ENCODE measurements at regions not wholly inside any gene's neighbourhood (a gene's known extent, or its start where the extent isn't known, plus 50 kb on each side); places are given as distances from the start of the nearest gene placed in this dataset.

DNA sequence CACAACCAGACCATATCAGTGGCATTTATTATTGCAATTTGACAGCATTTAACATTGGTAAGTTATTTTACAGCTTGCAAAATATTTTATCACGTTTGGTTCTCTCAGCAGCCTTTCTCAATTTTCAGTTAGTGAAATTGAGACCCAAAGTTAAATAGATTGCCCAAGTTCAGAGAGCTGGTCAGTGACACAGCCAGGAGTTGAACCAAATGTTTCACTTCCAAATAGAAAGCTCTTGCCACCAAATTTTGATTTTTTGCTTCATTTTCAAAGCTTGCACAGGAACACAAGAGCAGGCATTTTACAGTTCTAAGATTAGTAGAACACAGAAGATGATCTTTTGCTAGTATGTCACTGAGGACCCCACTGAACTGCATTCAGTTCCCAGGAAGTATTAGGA, 271.5 kb upstream of the C9orf72 start:
- TF ChIP-seq, protein P1, sequence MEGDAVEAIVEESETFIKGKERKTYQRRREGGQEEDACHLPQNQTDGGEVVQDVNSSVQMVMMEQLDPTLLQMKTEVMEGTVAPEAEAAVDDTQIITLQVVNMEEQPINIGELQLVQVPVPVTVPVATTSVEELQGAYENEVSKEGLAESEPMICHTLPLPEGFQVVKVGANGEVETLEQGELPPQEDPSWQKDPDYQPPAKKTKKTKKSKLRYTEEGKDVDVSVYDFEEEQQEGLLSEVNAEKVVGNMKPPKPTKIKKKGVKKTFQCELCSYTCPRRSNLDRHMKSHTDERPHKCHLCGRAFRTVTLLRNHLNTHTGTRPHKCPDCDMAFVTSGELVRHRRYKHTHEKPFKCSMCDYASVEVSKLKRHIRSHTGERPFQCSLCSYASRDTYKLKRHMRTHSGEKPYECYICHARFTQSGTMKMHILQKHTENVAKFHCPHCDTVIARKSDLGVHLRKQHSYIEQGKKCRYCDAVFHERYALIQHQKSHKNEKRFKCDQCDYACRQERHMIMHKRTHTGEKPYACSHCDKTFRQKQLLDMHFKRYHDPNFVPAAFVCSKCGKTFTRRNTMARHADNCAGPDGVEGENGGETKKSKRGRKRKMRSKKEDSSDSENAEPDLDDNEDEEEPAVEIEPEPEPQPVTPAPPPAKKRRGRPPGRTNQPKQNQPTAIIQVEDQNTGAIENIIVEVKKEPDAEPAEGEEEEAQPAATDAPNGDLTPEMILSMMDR (conservative IDR thresholded peaks at IDR 0.05 in 1 of 2, IDR thresholded peaks at IDR 0.05 in 1 of 2; ENCODE audit: extremely low read depth in 1 of 2, insufficient read depth in 1 of 2, low read depth in 1 of 2, low read length in 2 of 2) = no peak
- TF ChIP-seq EZH2 (IDR thresholded peaks at IDR 0.05; ENCODE audit: borderline replicate concordance, low read length) = no peak

All from mammary epithelial cell (primary cell).